ENCODE measurements at regions not wholly inside any gene's neighbourhood (a gene's known extent, or its start where the extent isn't known, plus 50 kb on each side); places are given as distances from the start of the nearest gene placed in this dataset.
A peak's percentile ranks its signal among the peaks of the same experiment; 100 is the strongest.

GRCh38 chr10:78401624-78402367 lies 368.1 kb downstream of the RPS24 start:
- no peak for DNase-seq

DNA sequence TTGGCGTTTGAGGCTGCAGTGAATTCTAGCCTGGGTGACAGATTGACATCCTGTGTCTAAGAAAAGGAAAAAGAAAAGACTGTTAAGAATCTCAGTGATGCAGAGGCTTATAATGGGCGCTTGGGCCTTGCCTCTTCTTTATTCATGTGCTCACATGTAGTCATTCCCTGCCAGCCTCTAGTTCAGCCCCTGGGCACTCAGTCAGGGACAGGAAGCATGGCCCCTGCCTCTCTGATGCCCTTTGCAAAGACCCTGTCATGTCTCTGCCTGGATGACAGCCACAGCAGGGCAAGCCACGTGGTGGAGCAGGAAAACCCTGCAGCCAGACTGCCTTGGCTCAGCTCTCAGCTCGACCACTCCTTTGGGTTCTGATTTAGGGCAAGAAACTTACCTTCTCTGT lies 368.9 kb downstream of the RPS24 start:
- ATAC-seq: no peak
- Mint-ChIP-seq H3K4me3 (no peak overlapping the region), H3K27me3 (peaks cover 8% of the 10 kb centered on the region), H3K4me1 (peaks cover 4% of the 10 kb centered on the region), H3K27ac (no peak overlapping the region), H3K36me3 (ENCODE audit: low read depth) (no peaks in the 10 kb centered on the region), H3K9me3 (ENCODE audit: low read depth) (no peaks in the 10 kb centered on the region)
- no peak for DNase-seq
- POLR2A ChIA-PET: no interaction called here
- CTCF ChIA-PET: no interaction called here
- intact Hi-C loops (cut with DNase I, micrococcal nuclease): no loop called here

More at GRCh38 chr10:78401624-78402367, 368.1 kb downstream of the RPS24 start:
- CTCF ChIA-PET: no interaction called here
- Mint-ChIP-seq H3K36me3 (ENCODE audit: low read depth) (no peaks in the 10 kb centered on the region), H3K4me3 (no peak overlapping the region), H3K27me3 (peaks cover 8% of the 10 kb centered on the region), H3K27ac (no peak overlapping the region), H3K4me1 (peaks cover 4% of the 10 kb centered on the region), H3K9me3 (ENCODE audit: low read depth) (no peaks in the 10 kb centered on the region)
- no peak for ATAC-seq
- intact Hi-C loops (cut with DNase I, micrococcal nuclease): no loop called here
- POLR2A ChIA-PET: no interaction called here

DNA sequence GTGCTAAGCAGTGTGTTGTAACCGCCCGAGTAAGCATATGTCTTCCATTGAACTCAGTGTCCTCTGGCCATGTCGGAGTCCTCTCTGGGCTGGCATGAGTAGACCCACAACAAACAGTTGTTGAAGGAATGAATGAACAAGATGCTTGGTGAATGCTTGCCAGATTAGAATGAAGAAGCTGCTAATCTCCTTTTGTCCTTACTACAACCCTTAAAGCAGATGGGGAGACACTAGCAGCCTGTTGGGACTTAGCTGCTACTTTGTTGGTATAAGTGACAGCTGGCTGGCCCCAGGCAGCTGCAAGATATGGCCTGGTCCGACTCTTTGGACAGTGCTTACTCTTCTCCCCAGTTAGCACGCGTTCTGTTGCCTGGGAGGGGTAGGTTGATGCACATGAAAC lies 370.1 kb downstream of the RPS24 start:
- no peak overlapping the region for H3K4me3 Mint-ChIP-seq

DNA sequence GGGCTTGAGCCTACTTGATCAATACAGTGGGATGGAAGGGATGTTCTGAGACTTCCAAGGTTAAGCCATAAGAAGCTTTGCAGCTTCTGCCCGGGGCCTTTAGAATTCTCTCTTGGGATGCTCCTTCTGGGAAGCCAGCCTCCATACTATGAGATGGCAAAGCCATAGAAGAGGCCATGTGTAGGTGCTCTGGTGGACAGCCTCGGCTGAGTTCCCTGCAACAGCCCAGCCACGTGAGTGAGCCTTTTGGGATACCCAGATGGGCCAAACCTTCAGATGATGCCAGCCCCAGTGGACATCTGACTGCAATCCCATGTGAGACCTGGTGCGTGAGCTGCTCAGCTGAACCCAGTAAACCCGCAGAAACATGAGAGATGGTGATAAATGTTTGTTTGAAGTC lies 370.6 kb downstream of the RPS24 start:
- intact Hi-C loops (cut with DNase I, micrococcal nuclease): no loop called here
- Mint-ChIP-seq H3K4me3 (no peak overlapping the region), H3K27me3 (peaks cover 9% of the 10 kb centered on the region), H3K36me3 (ENCODE audit: low read depth) (no peaks in the 10 kb centered on the region), H3K9me3 (ENCODE audit: low read depth) (no peaks in the 10 kb centered on the region), H3K4me1 (peaks cover 4% of the 10 kb centered on the region), H3K27ac (no peak overlapping the region)
- DNase-seq (no peak), ATAC-seq (no peak)
- ChIA-PET CTCF (no interaction called here), POLR2A (no interaction called here)

More for the DNA sequence above, 370.1 kb downstream of the RPS24 start:
- H3K36me3 Mint-ChIP-seq (ENCODE audit: low read depth): no peaks in the 10 kb centered on the region
- peaks cover 4% of the 10 kb centered on the region for H3K4me1 Mint-ChIP-seq
- ATAC-seq (no peak), DNase-seq (no peak)
- no peak overlapping the region for H3K27ac Mint-ChIP-seq
- ChIA-PET POLR2A (no interaction called here), CTCF (no interaction called here)
- intact Hi-C loops (cut with DNase I, micrococcal nuclease): no loop called here
- no peaks in the 10 kb centered on the region for H3K9me3 Mint-ChIP-seq (ENCODE audit: low read depth)
- H3K27me3 Mint-ChIP-seq: peaks cover 9% of the 10 kb centered on the region

DNA sequence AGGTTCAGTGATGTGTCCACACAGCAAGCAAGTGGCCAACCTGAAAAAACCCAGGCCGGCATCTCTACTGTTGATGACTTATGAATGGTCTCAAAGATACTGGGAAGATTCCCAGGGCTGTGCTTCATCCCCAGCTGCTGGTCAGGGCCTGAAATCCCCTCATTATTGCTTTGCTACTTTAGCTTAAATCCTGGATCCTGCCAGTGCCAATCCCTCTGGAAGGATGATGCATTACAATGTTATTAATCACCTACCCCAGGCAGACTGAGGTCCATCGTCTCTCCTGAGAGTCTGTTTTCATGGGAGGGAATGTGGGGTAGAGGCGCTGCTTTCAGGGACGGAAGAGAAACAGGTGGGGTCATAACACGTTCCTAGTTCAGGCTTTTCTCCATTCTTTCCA lies 371.6 kb downstream of the RPS24 start:
- POLR2A ChIA-PET: no interaction called here
- CTCF ChIA-PET: interaction anchor here (0.6 to 1.1 kb wide), 3 partner anchors 16 to 1856 kb away, joined by 3 read pairs; no protein-coding TSS in a partner anchor
- Mint-ChIP-seq H3K4me3 (no peak overlapping the region), H3K36me3 (ENCODE audit: low read depth) (no peaks in the 10 kb centered on the region), H3K9me3 (ENCODE audit: low read depth) (no peaks in the 10 kb centered on the region), H3K4me1 (peaks cover 4% of the 10 kb centered on the region), H3K27ac (no peak overlapping the region), H3K27me3 (peaks cover 9% of the 10 kb centered on the region)
- intact Hi-C loops (cut with DNase I, micrococcal nuclease): loop anchor here in 1 of 2 experiments (5.0 kb wide), 1 partner anchor 792 kb away; no protein-coding TSS in a partner anchor
- ATAC-seq (no peak), DNase-seq (no peak)

- H3K27ac Mint-ChIP-seq: no peak overlapping the region
- H3K9me3 Mint-ChIP-seq (ENCODE audit: low read depth): no peaks in the 10 kb centered on the region
- ChIA-PET POLR2A (no interaction called here), CTCF (interaction anchor here (0.6 to 1.1 kb wide), 3 partner anchors 17 to 1855 kb away, joined by 3 read pairs; no protein-coding TSS in a partner anchor)
- peaks cover 9% of the 10 kb centered on the region for H3K27me3 Mint-ChIP-seq
- peaks cover 4% of the 10 kb centered on the region for H3K4me1 Mint-ChIP-seq
- no peak overlapping the region for H3K4me3 Mint-ChIP-seq
- no peak for DNase-seq
- no peak for ATAC-seq
- intact Hi-C loops (cut with DNase I, micrococcal nuclease): loop anchor here in 1 of 2 experiments (5.0 kb wide), 1 partner anchor 792 kb away; no protein-coding TSS in a partner anchor
- H3K36me3 Mint-ChIP-seq (ENCODE audit: low read depth): no peaks in the 10 kb centered on the region
These were observed 372.1 kb downstream of the RPS24 start for GRCh38 chr10:78405736-78406135.

DNA sequence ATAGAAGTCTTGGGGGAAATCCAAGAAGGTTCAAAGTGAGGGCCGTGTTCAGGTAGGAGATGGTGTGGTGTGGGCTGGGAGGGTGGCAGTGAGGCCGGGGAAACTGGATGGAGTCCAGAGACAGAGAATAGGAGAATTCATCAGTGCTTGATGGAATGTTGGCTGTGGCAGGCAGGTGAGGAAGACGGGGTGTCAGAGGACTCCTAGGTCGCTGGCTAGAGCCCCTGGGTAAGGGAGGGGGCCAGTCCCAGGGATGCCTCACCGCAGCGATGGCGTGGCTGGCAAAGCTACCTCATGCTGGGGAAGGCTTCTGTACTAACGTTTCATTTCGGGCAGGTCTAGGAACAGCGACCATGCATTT lies 373.0 kb downstream of the RPS24 start:
- ChIA-PET POLR2A (no interaction called here), CTCF (interaction anchor here (0.6 to 1.6 kb wide), 3 partner anchors 9 to 683 kb away, joined by 3 to 4 read pairs (median 4); no protein-coding TSS in a partner anchor)
- DNase-seq: no peak
- Mint-ChIP-seq H3K4me1 (peaks cover 4% of the 10 kb centered on the region), H3K9me3 (ENCODE audit: low read depth) (no peaks in the 10 kb centered on the region), H3K4me3 (peak overlapping the region; percentile 58), H3K27me3 (peaks cover 9% of the 10 kb centered on the region), H3K27ac (no peak overlapping the region), H3K36me3 (ENCODE audit: low read depth) (no peaks in the 10 kb centered on the region)
- peak; percentile 31 for ATAC-seq
- intact Hi-C loops (cut with DNase I, micrococcal nuclease): loop anchor here in 1 of 2 experiments (5.0 kb wide), 1 partner anchor 791 kb away; no protein-coding TSS in a partner anchor

GRCh38 chr10:78407009-78407711 lies 373.5 kb downstream of the RPS24 start:
- ChIA-PET POLR2A (no interaction called here), CTCF (interaction anchor here (0.6 to 1.6 kb wide), 4 partner anchors 10 to 684 kb away, joined by 3 to 6 read pairs (median 4); no protein-coding TSS in a partner anchor)

DNA sequence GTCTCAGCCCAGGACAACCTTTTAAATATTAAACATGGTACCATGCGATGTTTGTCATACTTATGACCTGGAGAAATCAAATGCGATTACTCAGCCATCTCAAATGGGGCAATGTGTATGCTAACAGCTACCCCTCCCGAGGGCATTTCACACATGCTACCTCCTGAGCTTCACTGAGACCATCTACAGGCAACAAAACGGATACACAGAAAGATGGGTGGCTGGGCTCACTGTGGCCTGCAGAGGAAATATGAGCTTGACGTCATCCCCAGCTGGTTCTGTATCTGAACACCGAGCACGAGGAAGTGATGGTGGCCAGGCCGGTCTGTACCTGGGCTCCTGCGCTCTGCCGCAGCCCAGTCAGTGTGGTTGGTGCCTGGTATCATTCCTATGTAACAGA lies 374.3 kb downstream of the RPS24 start:
- DNase-seq (no peak), ATAC-seq (no peak)
- H3K27me3 Mint-ChIP-seq: peaks cover 9% of the 10 kb centered on the region
- H3K9me3 Mint-ChIP-seq (ENCODE audit: low read depth): no peaks in the 10 kb centered on the region
- H3K4me1 Mint-ChIP-seq: peaks cover 4% of the 10 kb centered on the region
- no peak overlapping the region for H3K27ac Mint-ChIP-seq
- ChIA-PET POLR2A (no interaction called here), CTCF (interaction anchor here (0.7 to 1.6 kb wide), 3 partner anchors 11 to 361 kb away, joined by 3 to 6 read pairs (median 4); no protein-coding TSS in a partner anchor)
- H3K4me3 Mint-ChIP-seq: no peak overlapping the region
- intact Hi-C loops (cut with DNase I, micrococcal nuclease): loop anchor here in 1 of 2 experiments (5.0 kb wide), 1 partner anchor 789 kb away; no protein-coding TSS in a partner anchor
- no peaks in the 10 kb centered on the region for H3K36me3 Mint-ChIP-seq (ENCODE audit: low read depth)

More at GRCh38 chr10:78407009-78407711, 373.5 kb downstream of the RPS24 start:
- Mint-ChIP-seq H3K4me3 (peak overlapping the region; percentile 58), H3K4me1 (peaks cover 4% of the 10 kb centered on the region), H3K27me3 (peaks cover 9% of the 10 kb centered on the region), H3K36me3 (ENCODE audit: low read depth) (no peaks in the 10 kb centered on the region), H3K27ac (no peak overlapping the region), H3K9me3 (ENCODE audit: low read depth) (no peaks in the 10 kb centered on the region)
- ATAC-seq (peak; percentile 99), DNase-seq (peak; percentile 83)
- intact Hi-C loops (cut with DNase I, micrococcal nuclease): loop anchor here in 1 of 2 experiments (5.0 kb wide), 1 partner anchor 790 kb away; no protein-coding TSS in a partner anchor

DNA sequence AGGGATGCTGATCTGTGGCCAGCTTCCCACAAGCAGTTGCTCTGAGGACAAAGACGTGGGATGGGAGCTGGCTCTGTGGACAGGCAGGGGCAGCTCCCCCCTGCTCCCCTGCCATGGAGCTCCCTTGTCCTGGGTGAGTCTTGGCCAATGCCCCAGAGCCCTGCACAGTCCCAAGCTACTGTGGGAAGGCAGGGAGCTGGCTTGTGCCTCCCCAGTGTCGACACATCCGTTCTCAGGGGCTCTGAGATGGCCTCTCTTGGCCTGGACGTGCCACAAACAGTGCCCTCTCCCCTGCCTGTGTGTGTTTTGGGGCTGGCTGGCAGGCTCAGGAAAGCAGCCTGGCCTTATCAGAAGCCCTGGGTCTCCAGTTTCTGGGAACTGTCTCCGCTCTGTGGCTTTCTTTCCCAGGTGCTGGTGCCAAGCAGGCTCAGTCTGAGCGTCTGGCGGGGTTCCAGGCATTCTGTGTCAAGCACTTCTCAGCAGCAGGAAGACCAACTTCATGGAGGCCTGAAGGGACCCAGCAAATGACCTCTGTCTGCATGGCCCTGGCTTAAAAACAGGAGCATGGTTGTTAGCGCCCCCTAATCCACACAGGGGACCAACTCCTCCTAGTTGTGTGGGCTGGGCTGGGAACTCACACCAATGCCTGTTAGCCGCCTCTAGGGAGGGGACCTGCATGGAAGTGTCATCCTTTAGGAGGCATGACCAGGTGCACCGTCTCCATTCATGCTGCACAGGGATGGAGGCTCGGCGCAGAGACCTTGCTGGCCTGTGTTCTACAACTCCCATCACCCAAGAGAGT lies 375.2 kb downstream of the RPS24 start:
- Mint-ChIP-seq H3K27me3 (peaks cover 9% of the 10 kb centered on the region), H3K27ac (no peak overlapping the region), H3K4me3 (no peak overlapping the region), H3K9me3 (ENCODE audit: low read depth) (no peaks in the 10 kb centered on the region), H3K4me1 (peaks cover 4% of the 10 kb centered on the region), H3K36me3 (ENCODE audit: low read depth) (no peaks in the 10 kb centered on the region)
- intact Hi-C loops (cut with DNase I, micrococcal nuclease): loop anchor here in 1 of 2 experiments (5.0 kb wide), 1 partner anchor 788 kb away; no protein-coding TSS in a partner anchor
- CTCF ChIA-PET: interaction anchor here (0.7 to 1.3 kb wide), 2 partner anchors 24 to 362 kb away, joined by 3 to 6 read pairs; no protein-coding TSS in a partner anchor
- POLR2A ChIA-PET: interaction anchor here (0.6 kb wide), 1 partner anchor 395 kb away, joined by 3 read pairs; no protein-coding TSS in a partner anchor
- ATAC-seq: no peak
- no peak for DNase-seq

Data from activated CD4-positive, alpha-beta T cell treated with anti-CD3 and anti-CD28 coated beads for 36 hours (primary cell).